Ovary (tissue), 3 donors: ENCODE measurements at regions not wholly inside any gene's neighbourhood (a gene's known extent, or its start where the extent isn't known, plus 50 kb on each side); places are given as distances from the start of the nearest gene placed in this dataset.

Source experiments
- EP300 ChIP-seq: sonication (generic); formaldehyde crosslinking; IDR thresholded peaks from one replicate; pipeline ENCODE4 v1.6.1; 2017; ENCODE audit warnings: antibody characterized with exemption
- POLR2A ChIP-seq: fragments of 450-650 bp; IDR thresholded peaks from one replicate; pipeline ENCODE4 v1.6.1; 2017; ENCODE audit warnings: antibody characterized with exemption, mild to moderate bottlenecking, moderate library complexity
- TF ChIP-seq, protein P1 (sequence below), 3 donors: fragments of 450-650 bp in 2 of 3; fragments of 200-600 bp in 1 of 3; IDR thresholded peaks; one replicate each; pipeline versions ENCODE4 v1.5.1 to v1.8.0; 2016 to 2022; ENCODE audit warnings: antibody characterized with exemption in 3 of 3, mild to moderate bottlenecking in 1 of 3
- donor health status: DM: no; HTN: no; CAD: no.

GRCh38 chr4:38313175-38313574, 350.8 kb upstream of the KLF3 start:
- TF ChIP-seq, protein P1, sequence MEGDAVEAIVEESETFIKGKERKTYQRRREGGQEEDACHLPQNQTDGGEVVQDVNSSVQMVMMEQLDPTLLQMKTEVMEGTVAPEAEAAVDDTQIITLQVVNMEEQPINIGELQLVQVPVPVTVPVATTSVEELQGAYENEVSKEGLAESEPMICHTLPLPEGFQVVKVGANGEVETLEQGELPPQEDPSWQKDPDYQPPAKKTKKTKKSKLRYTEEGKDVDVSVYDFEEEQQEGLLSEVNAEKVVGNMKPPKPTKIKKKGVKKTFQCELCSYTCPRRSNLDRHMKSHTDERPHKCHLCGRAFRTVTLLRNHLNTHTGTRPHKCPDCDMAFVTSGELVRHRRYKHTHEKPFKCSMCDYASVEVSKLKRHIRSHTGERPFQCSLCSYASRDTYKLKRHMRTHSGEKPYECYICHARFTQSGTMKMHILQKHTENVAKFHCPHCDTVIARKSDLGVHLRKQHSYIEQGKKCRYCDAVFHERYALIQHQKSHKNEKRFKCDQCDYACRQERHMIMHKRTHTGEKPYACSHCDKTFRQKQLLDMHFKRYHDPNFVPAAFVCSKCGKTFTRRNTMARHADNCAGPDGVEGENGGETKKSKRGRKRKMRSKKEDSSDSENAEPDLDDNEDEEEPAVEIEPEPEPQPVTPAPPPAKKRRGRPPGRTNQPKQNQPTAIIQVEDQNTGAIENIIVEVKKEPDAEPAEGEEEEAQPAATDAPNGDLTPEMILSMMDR (IDR thresholded peaks at IDR 0.05), result no peak
- no peak for TF ChIP-seq POLR2A
- no peak for TF ChIP-seq EP300
